GM18867 (cell line): ENCODE measurements at regions not wholly inside any gene's neighbourhood (a gene's known extent, or its start where the extent isn't known, plus 50 kb on each side); places are given as distances from the start of the nearest gene placed in this dataset.

ENCODE experiments used
- ATAC-seq: cut with Tn5 transposase; IDR thresholded peaks from one replicate; pipeline ENCODE4 v1.9.1; 2021; ENCODE audit warnings: mild to moderate bottlenecking, moderate library complexity; ENCODE audit not compliant: unreplicated experiment

DNA sequence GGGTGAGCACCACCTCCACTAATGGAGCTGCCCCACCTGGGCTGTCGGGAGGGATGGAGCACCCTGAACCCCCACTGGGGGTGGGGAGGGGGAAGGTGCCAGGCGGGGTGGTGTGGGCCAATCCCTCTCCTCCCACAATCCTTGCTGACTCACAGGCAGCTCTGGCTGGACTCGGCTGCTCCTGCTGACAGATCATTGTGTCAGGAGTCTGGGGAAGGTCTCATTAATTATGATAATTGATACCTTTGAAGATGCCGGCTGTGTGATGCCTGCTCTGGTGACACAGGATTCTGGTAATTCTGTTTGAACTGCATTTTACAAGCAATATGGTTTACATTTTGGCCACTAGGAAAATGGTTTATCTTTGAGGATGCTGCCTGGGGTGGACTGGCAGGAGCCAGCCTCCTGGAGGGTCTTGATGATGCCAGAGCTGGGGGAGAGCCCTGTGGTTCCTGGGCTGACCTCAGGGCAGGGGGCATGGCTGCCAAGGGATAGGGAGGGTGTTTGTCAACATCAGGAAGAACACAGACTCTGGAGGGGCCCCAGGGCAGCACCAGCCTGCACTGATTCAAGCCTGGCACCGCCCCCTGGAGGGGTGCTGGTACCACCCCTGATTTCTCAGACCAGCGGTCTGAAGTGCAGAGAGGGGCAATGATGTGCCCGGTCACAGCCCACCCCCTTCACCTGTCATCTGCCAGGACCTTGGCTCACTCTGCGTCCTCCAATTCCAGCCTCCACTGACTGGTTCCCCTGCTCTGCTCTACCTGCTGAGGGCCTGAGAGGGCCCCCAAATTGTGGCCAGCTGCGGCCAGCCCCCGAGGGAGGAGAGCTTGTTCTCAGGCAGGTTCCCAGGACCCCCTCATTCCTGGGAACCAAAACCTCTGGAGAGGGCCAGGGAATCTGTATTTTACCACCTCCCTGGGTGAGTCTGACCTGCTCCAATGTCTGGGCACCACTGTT, 338.8 kb downstream of the MATN1 start:
- ATAC-seq = no peak

DNA sequence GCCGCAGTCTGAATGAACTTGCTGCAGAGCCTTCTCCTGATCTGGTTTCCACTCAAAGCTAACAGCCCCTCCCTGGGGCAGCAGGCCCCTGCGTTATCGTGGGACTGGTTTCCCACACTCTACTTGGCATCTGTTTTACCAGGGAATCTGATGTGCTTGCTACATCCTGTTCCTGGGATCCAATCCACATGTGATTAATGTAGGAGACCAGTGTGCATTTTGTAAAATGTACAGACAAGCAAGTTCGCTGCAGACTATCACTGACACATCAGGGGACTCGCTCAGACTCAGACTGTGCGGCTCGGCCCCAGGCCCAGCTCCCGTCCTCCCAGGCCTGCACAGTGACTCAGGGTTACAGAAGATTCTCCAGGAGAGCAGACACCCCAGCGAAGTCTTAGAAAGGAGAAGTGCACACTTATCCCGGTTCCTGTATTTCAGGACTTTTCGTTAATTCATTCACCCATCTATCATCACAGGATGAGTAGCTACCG, 340.1 kb downstream of the MATN1 start:
- no peak for ATAC-seq

- no peak for ATAC-seq
These were observed 340.9 kb downstream of the MATN1 start for GRCh38 chr1:30382496-30382895.

GRCh38 chr1:30381671-30382365, 341.6 kb downstream of the MATN1 start:
- no peak for ATAC-seq

DNA sequence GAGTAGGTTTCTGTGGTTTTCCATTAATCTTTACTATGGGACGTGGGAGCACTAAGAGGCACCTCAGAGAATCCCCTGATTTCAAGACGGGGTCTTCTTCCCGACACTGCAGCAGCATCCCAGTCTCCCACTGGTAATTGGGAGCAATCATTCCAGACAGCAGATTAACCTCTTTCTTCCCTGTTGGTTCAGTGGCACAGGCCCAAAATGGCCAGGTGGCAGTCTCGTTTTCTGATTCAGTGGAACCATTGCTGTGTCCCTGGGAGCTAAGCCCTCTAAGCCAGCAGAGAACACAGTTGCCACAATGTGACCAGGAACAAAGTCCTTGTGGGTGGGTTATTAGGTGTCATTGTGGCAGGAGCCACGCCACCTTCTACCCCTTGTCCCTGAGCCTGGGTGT, 342.1 kb downstream of the MATN1 start:
- ATAC-seq = no peak

DNA sequence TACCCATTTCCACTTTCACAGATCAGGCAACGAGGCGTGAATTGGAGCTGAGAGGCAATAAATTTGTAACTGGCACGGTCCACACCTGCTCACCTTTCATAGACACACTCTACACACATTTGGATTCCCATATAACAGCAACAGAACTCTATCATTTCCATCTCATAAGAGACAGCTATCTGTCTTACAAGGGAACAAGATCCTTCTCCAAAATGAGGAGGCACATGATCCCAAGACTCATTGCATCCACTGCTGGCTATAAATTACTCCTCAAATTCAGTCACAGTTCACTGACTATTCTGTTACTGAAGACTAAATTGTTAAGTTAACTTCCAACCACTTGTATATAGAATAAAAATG, 342.8 kb downstream of the MATN1 start:
- ATAC-seq = no peak

GRCh38 chr1:30379684-30380624, 343.4 kb downstream of the MATN1 start:
- ATAC-seq = no peak

DNA sequence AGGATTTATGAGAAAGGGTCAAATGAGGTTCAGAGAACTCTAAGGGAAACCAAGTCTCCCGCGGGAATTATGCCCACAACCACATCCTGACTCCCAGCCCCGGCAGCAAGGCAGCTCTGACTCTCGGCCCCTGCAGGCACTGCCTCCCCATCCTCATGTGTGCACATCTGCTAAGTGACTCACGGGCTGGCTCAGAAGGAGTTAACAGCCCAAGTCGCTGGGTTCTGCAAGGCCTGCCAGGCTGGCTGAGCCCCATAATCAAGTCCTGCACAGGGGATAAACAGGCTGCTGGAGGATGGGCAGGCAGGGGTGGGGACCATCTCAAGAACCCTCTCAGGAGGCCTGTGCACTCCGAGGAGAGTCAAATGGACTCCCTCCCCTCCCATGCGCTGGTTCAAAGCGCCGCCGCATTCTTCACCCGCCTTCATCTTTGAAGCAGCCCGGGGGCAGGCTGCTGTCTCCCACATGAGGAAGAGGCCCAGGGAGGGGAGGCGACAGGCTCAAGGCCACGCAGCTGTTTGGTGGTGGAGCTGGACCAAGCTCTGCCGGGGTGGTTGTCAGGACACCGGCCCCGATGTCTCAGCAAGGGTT, 344.3 kb downstream of the MATN1 start:
- no peak for ATAC-seq

- no peak for ATAC-seq
These were observed 345.3 kb downstream of the MATN1 start for GRCh38 chr1:30378003-30378596.

DNA sequence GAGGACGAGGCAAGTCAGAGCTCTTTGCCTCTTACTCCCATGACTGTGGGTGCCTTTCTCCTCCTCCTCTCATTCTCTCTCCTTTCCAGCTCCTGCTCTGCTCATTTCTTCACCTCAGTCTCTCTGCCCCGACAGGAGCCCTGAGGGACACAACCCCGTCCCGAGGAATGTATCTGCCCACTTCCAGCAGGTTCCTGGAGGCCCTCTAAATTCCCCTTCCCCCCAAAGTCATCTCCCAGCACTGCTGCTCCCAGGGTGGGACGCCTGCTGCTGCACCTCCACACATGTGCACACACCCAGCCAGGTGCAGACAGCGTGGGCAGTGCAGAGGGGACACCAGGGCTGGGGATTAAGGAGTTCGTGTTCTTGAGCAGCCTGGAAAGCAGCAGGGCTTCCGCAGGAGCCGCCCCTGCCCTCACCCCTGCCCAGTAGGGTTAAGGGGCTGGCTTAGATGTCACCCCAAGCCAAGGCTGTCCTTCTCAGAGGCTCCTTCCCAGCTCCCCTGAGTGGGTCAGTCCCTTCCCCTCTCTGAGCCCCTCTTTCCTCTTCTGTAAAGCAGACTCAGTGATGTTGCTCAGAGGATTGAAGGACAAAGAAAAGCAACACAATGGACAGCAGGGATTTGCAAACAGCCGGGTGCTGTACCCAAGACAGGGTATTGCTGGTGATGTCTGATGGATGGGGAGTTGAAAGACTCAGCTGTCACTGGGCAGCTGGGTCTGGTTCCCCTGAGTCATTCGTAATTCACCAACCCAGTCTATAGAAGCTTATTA, 346.0 kb downstream of the MATN1 start:
- ATAC-seq = no peak

GRCh38 chr1:30376054-30376697, 347.2 kb downstream of the MATN1 start:
- ATAC-seq = no peak

DNA sequence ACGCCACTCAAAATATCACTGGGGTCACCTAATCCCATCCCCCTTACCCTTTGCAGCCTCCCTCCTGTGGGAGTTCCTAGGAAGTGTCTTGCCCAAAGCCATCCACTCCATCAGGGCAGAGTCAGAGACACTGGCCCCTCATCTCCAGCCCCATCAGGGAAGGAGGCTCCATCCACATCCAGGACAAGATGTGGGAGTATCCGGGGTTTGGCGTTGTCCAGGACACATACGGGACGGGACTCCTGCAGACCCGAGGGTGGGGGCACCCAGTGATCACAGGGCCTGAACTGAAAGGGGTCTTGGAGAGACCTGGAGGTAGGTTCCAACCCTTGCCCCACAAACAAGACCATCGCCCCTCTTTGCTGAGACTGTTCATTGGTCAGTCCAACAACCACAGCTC, 348.2 kb downstream of the MATN1 start:
- ATAC-seq = no peak

GRCh38 chr1:30374400-30375070, 348.9 kb downstream of the MATN1 start:
- no peak for ATAC-seq

- ATAC-seq = no peak
These were observed 349.6 kb downstream of the MATN1 start for GRCh38 chr1:30373471-30374399.

DNA sequence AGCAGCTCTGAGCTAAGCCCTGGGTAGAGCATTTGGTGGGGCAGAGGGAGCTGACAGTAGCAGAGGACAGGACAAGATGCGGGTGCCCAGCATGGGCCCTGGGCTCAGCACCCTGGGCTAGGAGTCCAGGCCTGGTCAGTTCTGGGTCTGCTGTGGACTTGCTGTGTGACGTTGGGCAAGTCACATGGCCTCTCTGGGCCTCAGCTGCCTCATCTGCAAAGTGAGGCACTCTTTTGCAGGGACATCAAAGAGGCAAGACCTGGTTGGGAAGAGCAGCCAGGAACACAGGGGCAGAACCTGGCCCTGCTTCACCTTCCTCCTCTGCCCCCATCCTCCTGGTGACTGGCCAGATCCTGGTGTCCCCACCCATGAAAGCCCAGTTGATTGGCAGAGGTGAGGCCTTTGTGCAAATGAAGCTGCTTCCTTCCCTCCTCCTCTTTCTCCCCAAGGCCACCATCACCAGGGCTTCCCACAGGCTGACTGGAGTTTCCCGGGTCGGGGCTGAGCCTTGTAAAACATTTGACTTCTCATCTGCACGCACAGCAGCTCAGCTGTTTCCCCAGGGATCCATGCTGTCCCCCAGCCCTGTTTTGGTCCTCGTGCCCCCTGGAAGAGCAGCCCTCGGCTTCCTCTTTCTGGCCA, 350.5 kb downstream of the MATN1 start:
- ATAC-seq = no peak

- ATAC-seq = no peak
These were observed 351.2 kb downstream of the MATN1 start for GRCh38 chr1:30371888-30372791.
